OCI-LY7 (cell line): ENCODE measurements at regions not wholly inside any gene's neighbourhood (a gene's known extent, or its start where the extent isn't known, plus 50 kb on each side); places are given as distances from the start of the nearest gene placed in this dataset.

ENCODE experiments used
- EZH2phosphoT487 ChIP-seq: fragments of 200-600 bp; sonication (generic); IDR thresholded peaks from 2 replicates; pipeline ENCODE4 v1.6.1; 2018; ENCODE audit warnings: low read depth, borderline replicate concordance, mild to moderate bottlenecking, mixed run types, antibody characterized with exemption, low read length, moderate library complexity, mixed read lengths
- TF ChIP-seq, protein P1 (sequence below): fragments of 200-600 bp; sonication (generic); conservative IDR thresholded peaks from 2 replicates; pipeline ENCODE4 v1.5.1; 2014; ENCODE audit warnings: mild to moderate bottlenecking, antibody characterized with exemption, low read length, moderate library complexity, mixed read lengths

DNA sequence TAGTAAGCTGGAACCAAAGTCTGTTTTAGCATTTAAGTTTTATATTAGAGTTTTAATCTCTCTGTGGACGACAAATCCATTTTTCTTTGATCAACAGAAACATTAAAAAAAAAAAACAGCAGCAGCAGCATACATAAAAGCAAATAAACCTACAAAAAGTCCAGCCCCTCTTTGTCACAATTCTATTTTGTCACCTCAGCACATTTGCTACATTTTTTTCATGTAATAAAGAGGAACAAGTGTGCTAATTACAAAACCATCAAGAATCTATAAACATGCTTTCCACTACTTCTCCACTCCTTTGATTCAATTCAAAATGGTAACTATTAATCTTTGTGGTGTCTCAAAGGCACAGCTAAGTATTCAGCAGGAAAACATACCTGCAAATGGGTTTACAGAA lies 259.8 kb upstream of the GNAI1 start:
- TF ChIP-seq, protein P1, sequence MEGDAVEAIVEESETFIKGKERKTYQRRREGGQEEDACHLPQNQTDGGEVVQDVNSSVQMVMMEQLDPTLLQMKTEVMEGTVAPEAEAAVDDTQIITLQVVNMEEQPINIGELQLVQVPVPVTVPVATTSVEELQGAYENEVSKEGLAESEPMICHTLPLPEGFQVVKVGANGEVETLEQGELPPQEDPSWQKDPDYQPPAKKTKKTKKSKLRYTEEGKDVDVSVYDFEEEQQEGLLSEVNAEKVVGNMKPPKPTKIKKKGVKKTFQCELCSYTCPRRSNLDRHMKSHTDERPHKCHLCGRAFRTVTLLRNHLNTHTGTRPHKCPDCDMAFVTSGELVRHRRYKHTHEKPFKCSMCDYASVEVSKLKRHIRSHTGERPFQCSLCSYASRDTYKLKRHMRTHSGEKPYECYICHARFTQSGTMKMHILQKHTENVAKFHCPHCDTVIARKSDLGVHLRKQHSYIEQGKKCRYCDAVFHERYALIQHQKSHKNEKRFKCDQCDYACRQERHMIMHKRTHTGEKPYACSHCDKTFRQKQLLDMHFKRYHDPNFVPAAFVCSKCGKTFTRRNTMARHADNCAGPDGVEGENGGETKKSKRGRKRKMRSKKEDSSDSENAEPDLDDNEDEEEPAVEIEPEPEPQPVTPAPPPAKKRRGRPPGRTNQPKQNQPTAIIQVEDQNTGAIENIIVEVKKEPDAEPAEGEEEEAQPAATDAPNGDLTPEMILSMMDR = no peak
- no peak for TF ChIP-seq EZH2phosphoT487
